A673 (cell line): ENCODE measurements at regions not wholly inside any gene's neighbourhood (a gene's known extent, or its start where the extent isn't known, plus 50 kb on each side); places are given as distances from the start of the nearest gene placed in this dataset.

Experiments
- CTCF ChIP-seq: fragments of 300-800, 200-600 bp; sonication (generic); conservative IDR thresholded peaks from 2 replicates; pipeline ENCODE4 v1.5.1; 2017; ENCODE audit warnings: low read depth, mild to moderate bottlenecking, antibody characterized with exemption, low read length, moderate library complexity, mixed read lengths
- EZH2 ChIP-seq: fragments of 200-600 bp; sonication (generic); IDR thresholded peaks from 2 replicates; pipeline ENCODE4 v1.6.1; 2017; ENCODE audit warnings: borderline replicate concordance, low read depth, mild to moderate bottlenecking, mixed read lengths, antibody characterized with exemption, low read length; ENCODE audit not compliant: poor library complexity, severe bottlenecking

- TF ChIP-seq CTCF (no peak), EZH2 (no peak)
Observed at GRCh38 chr3:63146154-63146553, 132.0 kb upstream of the SYNPR start.
